HL-60/S4 treated with phorbol 12-myristate 13-acetate at 8.2 ng/mL for 4 days and 3 days (cell line): ENCODE measurements at regions not wholly inside any gene's neighbourhood (a gene's known extent, or its start where the extent isn't known, plus 50 kb on each side); places are given as distances from the start of the nearest gene placed in this dataset.
"Not testable (repeated sequence)": the region's sequence is repeated elsewhere in the genome, so short reads cannot be mapped to it uniquely, and the experiment has no call there.

ENCODE experiments used
- in situ Hi-C: fragments of 300-500 bp; cut with MboI; formaldehyde crosslinking; loops from 2 replicates; pipeline ENCODE4 v1.15.0; 2022; ENCODE audit warnings: low sequenced_read_pairs

DNA sequence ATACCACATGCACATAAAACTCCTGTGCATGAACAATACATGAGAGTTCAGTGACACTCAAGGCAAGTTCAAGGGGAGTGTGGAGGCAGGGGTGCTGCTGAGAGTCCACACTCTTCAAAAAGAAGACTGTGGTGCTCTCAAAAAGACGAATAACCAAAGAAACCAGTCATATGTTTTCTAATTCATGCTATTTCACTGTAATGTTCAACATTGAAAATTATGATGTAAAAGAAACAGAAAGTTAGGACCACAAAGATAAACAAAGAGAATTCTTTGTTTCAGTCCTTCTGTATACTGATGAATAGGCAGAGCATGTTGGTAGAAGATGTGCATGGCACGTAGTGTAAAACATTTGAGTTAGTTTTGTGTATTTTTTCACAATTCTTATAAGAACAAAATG is 864.2 kb upstream of the LRATD1 start:
- in situ Hi-C loops = no loop called here

DNA sequence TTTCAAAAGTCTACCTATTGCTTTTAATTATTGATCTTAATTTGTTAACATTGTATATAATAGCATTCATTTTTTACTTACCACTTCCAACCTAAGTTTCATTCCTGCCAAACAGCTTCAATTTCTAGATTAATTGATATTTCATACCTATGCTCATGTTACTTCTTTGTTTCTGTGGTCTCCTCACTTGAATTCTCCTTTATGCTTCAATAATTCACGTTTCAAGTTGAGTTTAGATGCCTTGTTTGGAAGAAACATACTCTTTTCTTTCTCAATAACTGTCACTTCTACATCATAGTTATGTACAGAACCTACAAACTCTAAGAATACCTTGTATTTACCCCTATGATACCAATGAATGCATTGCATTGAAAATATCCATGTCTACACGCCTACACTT is 862.2 kb upstream of the LRATD1 start:
- in situ Hi-C loops = no loop called here

DNA sequence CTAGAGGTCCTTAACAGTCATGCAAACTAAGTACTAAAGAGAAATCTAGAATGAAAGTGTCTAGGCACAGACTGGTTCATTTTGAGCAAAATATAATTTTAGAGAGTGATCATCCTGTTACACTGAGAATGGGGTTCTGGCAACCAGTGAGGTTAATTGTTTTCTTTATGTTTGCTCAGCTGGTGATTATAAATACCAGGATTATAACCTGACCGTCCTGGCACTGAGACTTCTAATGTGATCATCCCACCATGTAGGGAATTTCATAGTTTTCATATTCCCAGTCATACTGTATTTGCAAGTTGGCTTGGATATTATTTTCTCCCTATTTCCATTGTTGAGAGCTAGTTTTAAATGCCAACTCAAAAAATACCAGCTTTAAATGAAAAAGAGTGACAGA is 852.5 kb upstream of the LRATD1 start:
- in situ Hi-C loops = no loop called here

DNA sequence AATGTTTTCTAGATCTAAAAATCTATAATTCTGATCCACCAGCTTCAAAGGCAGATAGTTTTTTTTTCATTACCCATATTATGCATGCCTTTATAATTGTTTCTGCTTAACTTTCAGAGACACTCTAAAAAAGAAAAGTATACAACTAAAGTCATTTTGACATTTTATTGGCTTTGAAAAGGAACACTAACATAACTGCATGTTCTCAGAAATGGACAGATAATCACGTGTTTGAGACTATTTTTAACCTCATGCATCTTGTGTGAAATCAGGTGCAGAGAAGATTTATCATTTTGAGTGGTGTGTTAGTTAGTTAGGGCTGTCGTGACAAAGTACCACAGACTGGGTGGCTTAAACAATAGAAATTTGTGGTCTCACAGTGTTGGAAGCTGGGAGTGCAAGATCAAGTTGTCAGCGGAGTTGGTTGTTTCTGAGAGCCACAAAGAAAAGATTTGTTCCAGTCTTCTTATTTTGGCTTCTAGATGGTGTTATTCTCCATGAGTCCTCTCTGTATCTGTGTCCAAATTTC is 841.4 kb upstream of the LRATD1 start:
- in situ Hi-C loops = no loop called here

DNA sequence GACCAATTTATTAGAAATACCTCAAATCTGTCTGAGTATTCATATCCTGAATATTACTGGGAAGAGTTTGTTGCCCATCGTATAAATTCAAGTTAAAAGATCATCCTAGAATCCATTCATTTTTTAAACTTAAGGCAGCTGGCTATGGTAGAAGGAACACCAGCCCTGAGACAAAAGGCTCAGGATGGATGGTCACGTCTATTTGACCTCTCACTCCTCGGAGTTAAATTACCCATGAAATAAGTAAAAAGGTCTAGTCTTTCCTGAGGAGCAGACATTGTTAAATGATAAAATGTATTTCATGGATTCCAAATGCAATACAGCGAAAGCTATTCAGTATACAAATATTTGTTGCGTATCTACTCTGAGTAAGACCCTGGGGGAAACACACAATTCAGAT is 826.0 kb upstream of the LRATD1 start:
- in situ Hi-C loops = no loop called here

DNA sequence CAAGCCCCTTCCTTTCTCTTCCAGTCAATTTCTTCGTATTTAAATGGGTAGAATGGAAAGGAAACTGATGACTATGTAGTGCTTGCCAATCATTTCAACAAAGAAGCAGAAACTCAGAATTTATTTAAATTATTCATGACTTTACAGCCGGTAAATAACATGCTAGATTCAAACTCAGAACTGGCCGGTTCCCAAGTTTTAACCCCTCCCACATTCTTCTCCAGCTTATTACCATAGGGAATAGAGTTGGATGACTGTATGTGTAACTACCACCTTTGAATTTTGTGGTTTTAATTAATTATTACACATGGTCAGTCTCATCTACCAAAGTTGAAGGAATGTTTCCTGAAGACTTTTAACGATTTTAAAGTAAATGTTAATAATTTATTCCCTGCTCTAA is 819.3 kb upstream of the LRATD1 start:
- in situ Hi-C loops = no loop called here

DNA sequence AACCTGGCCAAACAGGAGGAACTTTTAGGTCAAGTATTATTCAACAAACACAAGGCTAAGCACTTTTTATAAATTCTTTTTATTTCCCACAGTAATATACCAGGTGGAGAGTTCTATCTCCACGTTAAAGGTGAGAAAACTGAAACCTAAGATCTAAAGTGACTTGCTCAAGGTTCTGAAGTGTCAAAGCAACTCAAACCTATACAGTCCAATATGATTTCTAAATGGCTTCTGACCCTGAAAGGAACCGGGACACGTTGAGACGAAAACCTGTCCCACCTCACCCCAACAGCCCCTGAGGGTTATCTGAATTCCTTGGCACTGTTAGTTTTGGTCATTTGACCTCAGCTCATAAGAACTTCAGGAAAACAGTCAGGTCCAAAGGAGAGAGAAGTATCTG is 814.5 kb upstream of the LRATD1 start:
- in situ Hi-C loops = no loop called here

DNA sequence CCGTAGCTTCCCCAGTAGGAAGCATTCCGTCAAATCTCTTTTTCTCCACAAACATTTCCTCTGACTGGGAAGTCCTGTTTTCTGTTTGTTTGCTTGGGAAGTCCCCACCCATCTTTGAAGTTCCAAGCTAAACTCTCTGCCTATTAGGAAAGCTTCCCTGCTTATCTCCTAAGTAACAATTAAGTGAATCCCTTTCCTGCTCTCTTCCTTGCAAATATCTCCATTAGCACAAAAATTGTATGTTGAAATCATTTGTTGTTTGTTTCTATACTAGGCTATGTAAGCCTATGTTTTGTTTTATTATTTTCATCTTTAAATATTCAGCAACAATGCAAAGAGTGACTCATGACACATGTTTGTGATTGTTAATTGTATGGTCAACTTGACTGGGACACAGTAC is 812.6 kb upstream of the LRATD1 start:
- in situ Hi-C loops = no loop called here

DNA sequence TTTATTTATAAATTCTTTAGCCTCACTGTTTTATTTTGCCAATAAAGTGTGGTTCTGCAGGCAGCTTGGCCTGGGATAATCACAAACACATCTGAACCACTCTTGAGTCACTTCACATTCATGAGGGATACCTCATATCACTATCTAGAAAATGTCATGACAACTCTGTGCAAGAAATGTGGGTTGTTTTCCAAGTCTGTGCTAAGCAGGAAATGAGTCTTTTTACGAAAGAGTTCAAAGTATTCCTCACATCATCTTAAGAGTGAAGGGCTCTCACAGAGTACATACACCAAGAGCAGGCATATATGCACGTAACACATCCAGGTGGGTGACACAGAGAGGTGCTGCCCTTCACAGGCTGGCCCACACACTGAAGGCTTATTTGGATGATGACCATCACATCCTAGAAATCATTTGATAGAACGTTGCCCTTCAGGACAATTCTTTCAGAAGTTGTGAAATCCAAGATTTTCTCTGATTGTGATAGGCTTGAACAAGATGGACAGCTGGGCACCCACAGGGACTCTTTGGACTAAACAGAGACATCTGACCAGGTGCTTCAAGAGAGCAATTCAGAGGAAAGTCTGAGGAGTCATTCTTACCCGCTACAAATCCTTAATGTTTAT is 811.1 kb upstream of the LRATD1 start:
- in situ Hi-C loops = no loop called here

DNA sequence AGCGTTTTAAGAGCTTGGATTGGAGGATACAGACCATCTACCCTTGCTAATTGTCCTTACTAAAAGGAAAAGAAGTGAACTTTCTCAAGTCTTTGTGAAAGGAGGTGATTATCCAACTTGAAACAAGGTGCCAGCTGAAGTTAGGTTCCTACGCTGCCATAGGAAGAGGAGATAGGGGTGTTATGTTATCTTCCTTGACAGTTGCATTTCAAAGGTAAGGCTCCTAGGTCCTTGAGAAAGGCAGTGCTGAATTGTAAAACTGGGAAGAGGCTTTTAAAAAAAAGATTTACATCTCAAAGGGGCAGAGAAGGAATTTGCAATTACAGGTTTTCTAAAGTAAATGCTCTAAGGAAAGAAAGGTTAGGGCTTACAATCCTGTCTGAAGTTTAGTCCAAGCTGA is 810.2 kb upstream of the LRATD1 start:
- in situ Hi-C loops = no loop called here

DNA sequence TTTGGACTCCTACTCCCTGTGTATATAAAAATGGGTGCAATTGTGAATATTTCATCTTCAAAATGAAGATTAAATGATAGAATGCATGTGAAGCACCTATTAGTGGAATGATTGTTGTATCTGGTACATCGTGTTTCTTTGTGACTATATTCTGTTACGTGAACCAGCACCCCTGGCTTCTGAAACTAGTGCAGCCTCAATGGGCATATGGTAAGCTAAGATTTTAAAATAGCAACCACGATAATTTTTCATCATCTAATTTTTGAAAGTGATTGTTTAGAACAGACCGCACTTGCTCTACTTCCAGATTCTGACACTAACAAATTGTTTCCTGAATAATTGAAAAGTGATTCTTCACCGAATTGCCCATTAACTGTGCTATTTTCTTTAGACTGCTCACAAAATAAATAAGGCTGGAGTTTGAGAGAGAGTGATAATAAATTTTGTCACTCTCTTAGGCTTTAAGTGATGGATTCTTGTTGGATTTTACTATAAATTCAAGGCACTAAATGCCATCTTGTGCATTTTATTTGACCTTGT is 806.1 kb upstream of the LRATD1 start:
- in situ Hi-C loops = no loop called here

DNA sequence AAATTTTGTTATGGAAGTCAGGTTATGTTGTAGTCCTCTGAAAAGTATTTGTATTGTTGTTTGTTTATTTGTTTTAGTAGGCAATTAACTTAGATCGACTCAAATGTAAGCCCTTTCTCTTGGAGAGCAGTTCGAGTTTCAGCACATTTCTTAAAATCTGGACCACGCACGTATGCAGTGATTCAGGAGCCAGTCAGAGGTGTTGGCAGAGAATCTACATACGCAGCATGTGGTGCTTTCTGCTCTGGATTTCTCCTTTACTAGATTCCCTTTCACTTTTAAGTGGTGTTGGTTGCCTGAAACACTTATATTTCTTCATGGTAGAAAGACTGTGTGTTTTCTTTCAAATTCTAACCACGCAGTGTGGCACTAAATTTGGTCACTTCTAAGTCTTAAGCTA is 773.9 kb upstream of the LRATD1 start:
- in situ Hi-C loops = no loop called here

DNA sequence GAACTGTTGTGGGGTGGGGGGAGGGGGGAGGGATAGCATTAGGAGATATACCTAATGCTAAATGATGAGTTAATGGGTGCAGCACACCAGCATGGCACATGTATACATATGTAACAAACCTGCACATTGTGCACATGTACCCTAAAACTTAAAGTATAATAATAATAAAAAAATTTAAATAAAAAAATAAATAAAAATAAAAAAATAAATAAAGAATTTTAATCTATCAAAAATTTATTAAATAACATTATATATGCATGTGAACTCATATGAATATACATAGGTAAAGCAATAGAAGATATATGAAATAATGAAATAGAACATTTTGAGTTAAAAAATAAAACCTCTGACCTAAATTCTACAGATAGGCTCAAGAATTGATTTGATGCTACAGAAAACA is 764.2 kb upstream of the LRATD1 start:
- in situ Hi-C loops = not testable (repeated sequence)

DNA sequence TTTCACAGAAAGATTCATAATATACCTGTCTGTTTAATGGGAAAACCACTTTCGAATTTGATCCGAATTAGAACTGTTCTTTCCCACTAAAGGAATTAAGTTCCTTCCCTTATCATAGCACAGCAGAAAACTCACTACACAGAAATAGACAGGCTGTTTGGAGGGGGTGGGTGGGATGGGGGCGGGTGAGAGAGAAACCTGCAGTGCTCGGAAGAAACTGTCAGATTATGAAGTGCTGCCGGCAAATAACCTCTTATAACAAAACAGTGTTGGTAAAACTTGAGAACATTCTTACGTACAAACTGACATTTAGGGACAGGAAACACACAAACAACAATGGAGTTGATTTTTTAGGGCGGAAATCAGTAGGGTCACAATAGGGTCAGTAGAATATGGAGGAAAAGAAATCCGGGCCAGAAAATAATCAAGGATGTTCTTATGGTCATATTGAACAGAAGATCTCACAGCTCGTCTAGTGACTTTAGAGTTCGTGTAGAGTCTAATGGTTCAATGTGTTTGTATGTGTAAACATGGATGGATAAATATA is 756.0 kb upstream of the LRATD1 start:
- in situ Hi-C loops = no loop called here

DNA sequence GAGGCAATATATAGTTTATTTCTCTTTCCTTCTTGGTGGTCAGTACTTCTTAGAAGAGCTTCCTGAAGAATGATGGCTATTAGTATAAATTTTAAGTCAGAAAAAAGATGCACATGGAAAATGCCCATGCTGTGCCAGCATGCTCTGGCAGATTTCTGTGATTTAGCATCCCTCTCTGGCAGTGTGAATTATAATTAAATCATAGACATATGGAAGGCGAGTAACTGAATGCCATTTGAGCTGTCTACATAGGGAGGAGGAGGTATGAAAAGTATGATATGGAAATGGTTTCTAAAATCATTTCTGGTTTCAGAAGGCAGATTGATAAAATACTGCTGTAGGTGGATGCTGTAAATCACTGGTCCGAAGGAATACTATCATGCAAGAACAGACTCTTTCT is 754.9 kb upstream of the LRATD1 start:
- in situ Hi-C loops = no loop called here

DNA sequence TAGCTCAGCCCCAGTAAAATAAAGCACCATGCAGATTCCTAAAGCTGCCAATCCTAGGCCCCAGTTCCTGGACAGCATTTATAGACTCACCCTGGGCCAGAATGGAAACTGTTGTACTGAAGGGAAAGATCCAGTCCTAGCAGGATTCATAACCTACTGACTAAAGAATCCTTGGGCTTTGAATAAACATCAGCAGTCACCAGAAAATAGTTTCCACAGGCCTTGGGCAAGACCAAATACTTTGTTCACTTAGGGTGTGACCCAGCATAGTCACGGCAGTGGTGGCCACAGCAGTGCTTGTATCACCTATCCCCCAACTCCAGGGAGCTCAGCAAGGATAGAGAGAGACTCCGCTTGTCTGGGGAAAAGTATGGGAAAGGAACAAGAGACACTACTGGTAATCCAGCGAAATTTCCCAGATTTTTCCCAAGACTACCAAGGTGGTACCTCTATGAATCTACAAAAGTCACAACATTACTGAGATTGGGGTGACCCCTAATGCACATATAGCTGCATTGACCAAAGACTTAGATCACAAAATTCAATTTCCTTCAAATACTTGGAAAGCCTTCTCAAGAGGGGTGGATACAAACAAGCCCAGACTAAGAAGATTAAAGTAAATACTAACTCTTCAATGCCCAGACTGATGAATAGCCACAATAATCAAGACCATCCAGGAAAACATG is 748.1 kb upstream of the LRATD1 start:
- in situ Hi-C loops = no loop called here

DNA sequence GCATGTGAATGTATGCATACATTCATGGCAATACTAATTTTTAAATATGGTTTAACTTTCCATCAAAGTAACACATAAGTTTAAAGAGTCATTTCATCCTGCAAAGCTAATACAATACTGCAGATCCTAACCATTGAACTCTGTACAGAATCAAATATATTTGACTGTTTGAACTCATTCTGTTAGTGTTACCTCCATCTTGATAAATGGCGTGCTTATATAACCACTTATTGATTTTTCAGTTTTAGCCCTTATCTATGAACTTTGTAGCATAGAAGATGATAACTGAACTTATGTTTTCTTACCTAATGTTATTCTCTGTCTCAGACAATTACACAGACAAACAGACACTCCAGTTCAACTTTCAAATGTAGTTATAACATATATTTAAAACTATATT is 731.0 kb upstream of the LRATD1 start:
- in situ Hi-C loops = no loop called here

DNA sequence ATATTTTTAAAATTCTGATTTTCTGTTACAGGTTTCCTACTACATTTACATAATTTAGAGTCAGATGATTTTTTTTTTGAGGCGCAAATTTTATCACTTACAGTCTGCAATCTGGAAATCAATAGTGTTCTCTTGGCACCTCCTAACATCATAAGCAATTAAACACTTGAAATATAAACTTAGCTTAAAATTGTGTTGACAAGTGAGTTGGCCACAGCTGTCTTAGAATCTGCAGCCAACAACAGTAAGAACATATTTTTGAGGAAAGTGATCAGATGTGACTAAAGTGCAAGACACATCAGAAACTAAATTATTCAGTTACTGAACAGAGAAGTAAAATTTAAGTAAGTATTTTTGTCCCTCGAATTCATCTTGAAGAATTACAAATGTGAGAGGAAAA is 726.7 kb upstream of the LRATD1 start:
- in situ Hi-C loops = no loop called here

DNA sequence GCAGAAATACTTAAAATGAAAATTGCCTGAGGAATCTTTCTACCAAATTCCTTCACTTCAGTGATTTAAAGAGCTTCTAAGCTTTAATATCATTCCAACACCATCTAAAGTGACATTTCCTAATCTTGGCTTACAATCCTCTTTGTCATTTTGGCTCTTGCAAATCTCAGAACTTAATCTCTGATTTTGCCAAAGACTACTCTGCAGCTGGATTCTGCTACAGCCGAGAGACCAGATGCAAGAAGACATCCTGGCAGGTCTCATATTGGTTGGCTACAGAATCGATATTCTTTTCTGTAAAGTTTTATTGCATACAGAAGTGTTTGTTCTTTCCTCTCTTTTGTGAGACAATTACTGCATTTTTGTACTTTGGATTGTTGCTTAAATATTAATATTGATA is 716.5 kb upstream of the LRATD1 start:
- in situ Hi-C loops = no loop called here

DNA sequence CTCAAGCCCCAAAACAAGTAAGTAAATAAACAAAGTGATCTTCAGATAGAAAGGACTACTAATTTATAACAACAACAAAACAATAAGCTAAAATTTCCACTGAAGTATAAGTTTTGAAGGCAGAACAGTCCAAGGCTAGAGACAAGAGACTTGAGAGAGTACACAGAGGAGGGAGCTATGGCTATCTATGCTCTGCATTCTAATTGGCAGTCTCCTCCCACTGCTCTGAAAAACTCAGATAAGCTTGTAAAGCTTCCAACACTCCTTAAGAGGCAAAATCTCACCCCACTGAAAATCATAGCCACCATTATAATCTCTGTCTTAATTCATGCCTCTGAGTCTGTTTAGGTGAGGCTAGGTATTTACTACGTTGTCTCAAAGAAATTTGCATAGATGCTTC is 714.6 kb upstream of the LRATD1 start:
- in situ Hi-C loops = no loop called here

DNA sequence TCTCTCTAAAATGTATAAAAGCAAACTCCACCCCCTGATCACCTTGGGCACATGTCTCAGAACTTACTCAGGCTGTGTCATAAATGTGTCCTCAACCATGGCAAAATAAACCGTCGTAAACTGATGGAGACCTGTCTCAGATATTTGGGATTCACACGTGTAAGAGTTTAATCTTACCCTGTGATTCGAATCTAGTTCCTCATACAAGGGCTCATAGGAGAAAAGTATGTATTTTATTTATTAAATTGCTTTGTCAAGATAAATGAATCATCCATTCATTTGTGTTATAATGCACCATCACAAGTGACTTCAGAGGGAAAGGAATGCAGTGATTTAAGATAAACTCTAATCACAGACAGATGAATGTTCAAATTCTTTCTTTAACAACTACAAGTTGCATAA is 712.5 kb upstream of the LRATD1 start:
- in situ Hi-C loops = no loop called here

DNA sequence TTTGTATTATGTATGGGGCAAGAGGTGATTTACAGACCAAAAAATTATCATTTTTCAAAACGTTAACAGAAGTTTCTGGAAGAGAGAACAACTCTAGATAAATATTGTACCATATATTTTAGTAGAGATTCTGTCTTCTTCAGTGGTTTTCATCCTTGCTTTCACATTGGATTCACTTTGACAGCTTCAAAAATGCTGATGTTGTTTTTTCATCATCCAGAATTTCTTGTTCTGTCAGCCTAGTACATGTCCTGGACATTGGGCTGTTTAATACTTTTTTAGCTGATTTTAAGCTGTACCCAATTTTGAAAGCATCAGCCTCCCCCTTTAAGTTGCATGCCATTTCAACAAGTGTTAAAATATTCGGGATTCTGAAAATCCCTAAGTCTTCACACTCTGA is 711.3 kb upstream of the LRATD1 start:
- in situ Hi-C loops = no loop called here
